Ishikawa (cell line): ENCODE measurements at regions not wholly inside any gene's neighbourhood (a gene's known extent, or its start where the extent isn't known, plus 50 kb on each side); places are given as distances from the start of the nearest gene placed in this dataset.

ENCODE experiments used
- CEBPB ChIP-seq: IDR thresholded peaks from 2 replicates; pipeline ENCODE4 v1.6.1; 2012
- CREB1 ChIP-seq: IDR thresholded peaks from 2 replicates; pipeline ENCODE4 v1.6.1; 2012; ENCODE audit warnings: low read depth
- EGR1 ChIP-seq: IDR thresholded peaks from 2 replicates; pipeline ENCODE4 v1.6.1; 2012
- EP300 ChIP-seq: IDR thresholded peaks from 2 replicates; pipeline ENCODE4 v1.6.1; 2012; ENCODE audit warnings: borderline replicate concordance
- FOXM1 ChIP-seq: IDR thresholded peaks from 2 replicates; pipeline ENCODE4 v1.6.1; 2012; ENCODE audit warnings: low read depth, borderline replicate concordance
- NFIC ChIP-seq: IDR thresholded peaks from 2 replicates; pipeline ENCODE4 v1.6.1; 2012
- RAD21 ChIP-seq: IDR thresholded peaks from 2 replicates; pipeline ENCODE4 v1.6.1; 2012; ENCODE audit warnings: low read depth
- TAF1 ChIP-seq: IDR thresholded peaks from 2 replicates; pipeline ENCODE4 v1.6.1; 2012; ENCODE audit warnings: low read depth, mild to moderate bottlenecking
- TCF12 ChIP-seq: IDR thresholded peaks from 2 replicates; pipeline ENCODE4 v1.6.1; 2012; ENCODE audit warnings: low read depth
- TEAD4 ChIP-seq: IDR thresholded peaks from 2 replicates; pipeline ENCODE4 v1.6.1; 2012
- YY1 ChIP-seq: IDR thresholded peaks from 2 replicates; pipeline ENCODE4 v1.6.1; 2012; ENCODE audit warnings: low read depth
- ZBTB7A ChIP-seq: IDR thresholded peaks from 2 replicates; pipeline ENCODE4 v1.6.1; 2012; ENCODE audit warnings: low read depth
- TF ChIP-seq, protein P1 (sequence below): IDR thresholded peaks from 2 replicates; pipeline ENCODE4 v1.6.1; 2012
- TF ChIP-seq, protein P2 (sequence below): IDR thresholded peaks from 2 replicates; pipeline ENCODE4 v1.6.1; 2012
- TF ChIP-seq, protein P3 (sequence below): IDR thresholded peaks from 2 replicates; pipeline ENCODE4 v1.6.1; 2012; ENCODE audit warnings: low read depth, mild to moderate bottlenecking

DNA sequence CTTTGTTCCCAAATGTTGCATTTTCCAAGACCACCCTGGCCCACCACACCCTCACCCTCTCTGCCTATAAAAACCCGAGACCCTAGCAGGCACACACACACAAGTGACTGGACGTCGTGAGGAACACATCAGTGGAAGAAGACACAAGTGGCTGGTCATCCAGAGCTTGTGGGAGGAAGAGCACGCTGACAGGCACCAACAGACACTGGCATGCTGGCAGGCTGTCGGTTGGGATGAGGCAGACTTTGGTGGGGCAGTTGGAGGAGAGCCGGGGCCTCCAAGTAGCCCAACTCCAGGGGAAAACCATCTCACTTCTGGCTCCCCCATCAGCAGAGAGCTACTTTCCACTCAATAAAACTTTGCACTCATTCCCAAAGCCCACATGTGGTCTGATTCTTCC, 225.5 kb upstream of the ZEB2 start:
- TF ChIP-seq TAF1 (no peak), TCF12 (no peak), EP300 (no peak), YY1 (no peak), CREB1 (no peak), RAD21 (no peak), ZBTB7A (no peak), CEBPB (no peak), FOXM1 (no peak), TEAD4 (no peak)
- TF ChIP-seq, protein P1, sequence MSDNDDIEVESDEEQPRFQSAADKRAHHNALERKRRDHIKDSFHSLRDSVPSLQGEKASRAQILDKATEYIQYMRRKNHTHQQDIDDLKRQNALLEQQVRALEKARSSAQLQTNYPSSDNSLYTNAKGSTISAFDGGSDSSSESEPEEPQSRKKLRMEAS = no peak

DNA sequence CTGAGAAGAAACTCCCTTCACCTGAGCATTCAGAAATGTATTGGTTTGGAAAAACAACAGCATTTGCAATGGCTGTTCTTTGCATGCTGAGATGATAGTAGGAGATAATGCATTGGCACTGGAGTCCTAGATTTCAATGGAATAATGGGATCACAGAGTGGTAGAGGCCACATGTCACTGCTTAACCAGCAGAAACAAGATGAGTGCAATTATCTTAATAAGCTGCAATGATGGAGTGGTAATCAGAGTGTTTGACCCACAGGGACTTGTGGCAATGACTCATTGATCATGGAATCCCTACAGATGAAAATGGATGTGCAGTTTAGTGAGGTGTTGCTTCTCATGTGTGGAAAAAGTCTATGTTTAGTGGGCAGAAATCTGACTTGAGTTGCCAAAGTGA, 218.8 kb upstream of the ZEB2 start:
- TF ChIP-seq FOXM1 (no peak), TAF1 (no peak), TCF12 (no peak), CREB1 (no peak)
- TF ChIP-seq, protein P2, sequence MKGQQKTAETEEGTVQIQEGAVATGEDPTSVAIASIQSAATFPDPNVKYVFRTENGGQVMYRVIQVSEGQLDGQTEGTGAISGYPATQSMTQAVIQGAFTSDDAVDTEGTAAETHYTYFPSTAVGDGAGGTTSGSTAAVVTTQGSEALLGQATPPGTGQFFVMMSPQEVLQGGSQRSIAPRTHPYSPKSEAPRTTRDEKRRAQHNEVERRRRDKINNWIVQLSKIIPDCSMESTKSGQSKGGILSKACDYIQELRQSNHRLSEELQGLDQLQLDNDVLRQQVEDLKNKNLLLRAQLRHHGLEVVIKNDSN = no peak

DNA sequence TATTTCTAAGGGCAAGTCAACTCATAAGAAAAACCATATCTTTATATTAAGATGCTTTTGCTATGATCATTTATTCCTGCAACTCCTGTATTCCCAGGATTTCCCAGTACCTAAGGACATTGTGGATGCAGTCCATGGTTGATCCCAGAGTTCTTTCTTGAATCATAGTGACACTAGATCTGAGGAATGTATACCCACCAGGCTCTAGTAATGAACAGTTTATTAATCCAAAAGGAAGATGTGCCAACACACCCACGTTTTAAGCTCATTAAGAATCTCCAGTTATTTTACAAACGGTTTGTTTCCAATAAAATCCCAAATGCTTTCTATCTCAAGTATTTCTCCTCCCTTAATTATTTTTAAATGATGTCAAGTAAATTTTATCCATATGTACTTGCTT, 210.8 kb upstream of the ZEB2 start:
- TF ChIP-seq ZBTB7A (no peak), NFIC (no peak), TCF12 (no peak), TAF1 (no peak), TEAD4 (no peak), CREB1 (no peak), CEBPB (no peak), EP300 (no peak), RAD21 (no peak), FOXM1 (no peak)
- TF ChIP-seq, protein P3, sequence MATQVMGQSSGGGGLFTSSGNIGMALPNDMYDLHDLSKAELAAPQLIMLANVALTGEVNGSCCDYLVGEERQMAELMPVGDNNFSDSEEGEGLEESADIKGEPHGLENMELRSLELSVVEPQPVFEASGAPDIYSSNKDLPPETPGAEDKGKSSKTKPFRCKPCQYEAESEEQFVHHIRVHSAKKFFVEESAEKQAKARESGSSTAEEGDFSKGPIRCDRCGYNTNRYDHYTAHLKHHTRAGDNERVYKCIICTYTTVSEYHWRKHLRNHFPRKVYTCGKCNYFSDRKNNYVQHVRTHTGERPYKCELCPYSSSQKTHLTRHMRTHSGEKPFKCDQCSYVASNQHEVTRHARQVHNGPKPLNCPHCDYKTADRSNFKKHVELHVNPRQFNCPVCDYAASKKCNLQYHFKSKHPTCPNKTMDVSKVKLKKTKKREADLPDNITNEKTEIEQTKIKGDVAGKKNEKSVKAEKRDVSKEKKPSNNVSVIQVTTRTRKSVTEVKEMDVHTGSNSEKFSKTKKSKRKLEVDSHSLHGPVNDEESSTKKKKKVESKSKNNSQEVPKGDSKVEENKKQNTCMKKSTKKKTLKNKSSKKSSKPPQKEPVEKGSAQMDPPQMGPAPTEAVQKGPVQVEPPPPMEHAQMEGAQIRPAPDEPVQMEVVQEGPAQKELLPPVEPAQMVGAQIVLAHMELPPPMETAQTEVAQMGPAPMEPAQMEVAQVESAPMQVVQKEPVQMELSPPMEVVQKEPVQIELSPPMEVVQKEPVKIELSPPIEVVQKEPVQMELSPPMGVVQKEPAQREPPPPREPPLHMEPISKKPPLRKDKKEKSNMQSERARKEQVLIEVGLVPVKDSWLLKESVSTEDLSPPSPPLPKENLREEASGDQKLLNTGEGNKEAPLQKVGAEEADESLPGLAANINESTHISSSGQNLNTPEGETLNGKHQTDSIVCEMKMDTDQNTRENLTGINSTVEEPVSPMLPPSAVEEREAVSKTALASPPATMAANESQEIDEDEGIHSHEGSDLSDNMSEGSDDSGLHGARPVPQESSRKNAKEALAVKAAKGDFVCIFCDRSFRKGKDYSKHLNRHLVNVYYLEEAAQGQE = no peak

DNA sequence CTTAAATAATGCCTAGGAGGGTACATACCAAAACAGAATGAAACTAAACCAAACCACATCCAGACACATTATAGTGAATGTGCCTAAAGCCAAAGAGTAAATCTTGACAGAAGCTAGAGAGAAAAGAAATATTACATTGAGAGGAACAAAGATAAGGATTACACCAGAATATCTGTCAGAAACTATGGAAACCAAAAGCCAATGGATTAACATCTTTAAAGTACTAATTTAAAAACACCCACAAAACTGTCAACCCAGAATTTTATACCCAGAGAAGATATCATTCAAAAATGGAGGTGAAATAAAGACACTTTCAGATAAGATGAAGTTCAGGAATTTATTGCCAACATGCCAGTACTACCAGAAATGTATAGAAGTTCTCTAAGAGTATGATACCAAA, 198.5 kb upstream of the ZEB2 start:
- TF ChIP-seq TAF1 = no peak
- TF ChIP-seq, protein P1 = no peak
- TF ChIP-seq FOXM1 = no peak
- no peak for TF ChIP-seq TEAD4
- no peak for TF ChIP-seq EP300
- TF ChIP-seq, protein P3 = no peak
- no peak for TF ChIP-seq RAD21
- TF ChIP-seq NFIC = no peak
- no peak for TF ChIP-seq YY1
- TF ChIP-seq ZBTB7A = no peak
- no peak for TF ChIP-seq EGR1
- TF ChIP-seq, protein P2 = no peak
- TF ChIP-seq TCF12 = no peak
- no peak for TF ChIP-seq CREB1
- TF ChIP-seq CEBPB = no peak

DNA sequence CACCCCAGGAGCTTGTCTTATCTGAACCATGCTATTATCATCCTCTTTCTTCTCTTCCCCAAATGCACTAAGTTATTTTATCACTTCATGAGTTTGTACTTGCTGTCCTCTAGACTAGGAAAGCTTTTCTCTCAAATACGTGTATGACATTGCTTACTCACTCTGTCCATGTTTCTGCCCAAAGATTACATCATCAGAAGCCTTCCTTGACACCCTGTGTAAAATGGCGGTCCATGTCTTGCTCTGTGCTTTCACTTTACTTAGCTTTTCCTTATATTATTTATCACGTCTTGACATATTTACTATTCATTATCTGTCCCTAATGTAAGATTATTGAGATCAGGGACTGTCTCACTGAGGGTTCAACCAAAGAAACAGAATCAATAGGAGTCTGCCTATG, 196.1 kb upstream of the ZEB2 start:
- TF ChIP-seq EP300 (no peak), CREB1 (no peak), FOXM1 (no peak), ZBTB7A (no peak), TAF1 (no peak), TEAD4 (no peak), RAD21 (no peak), CEBPB (no peak), NFIC (no peak), TCF12 (no peak)
- TF ChIP-seq, protein P3 = no peak
- TF ChIP-seq, protein P2 = no peak
- TF ChIP-seq, protein P1 = no peak
